MCF 10A (cell line): ENCODE measurements at regions not wholly inside any gene's neighbourhood (a gene's known extent, or its start where the extent isn't known, plus 50 kb on each side); places are given as distances from the start of the nearest gene placed in this dataset.

Source experiments
- BruUV-seq: library from RNA; stranded (reverse); fragments of 400-500 nt; replicated peaks from 2 replicates; lab custom pipeline; 2021; lab: Mats Ljungman, UMichigan
- CTCF ChIA-PET: fragments of 300-600 bp; sonication (Branson Sonifier 250); formaldehyde crosslinking; extraction: SDS; loops from one replicate; lab custom pipeline; 2021; ENCODE audit warnings: antibody characterized with exemption, inconsistent platforms; lab: Yijun Ruan, JAX
- POLR2A ChIA-PET: fragments of 300-600, 350-650 bp; sonication (Branson Sonifier 250); formaldehyde crosslinking; extraction: SDS; loops from one replicate; lab custom pipeline; 2020; ENCODE audit warnings: antibody characterized with exemption, inconsistent platforms; lab: Yijun Ruan, JAX
- DNase-seq: peaks from one replicate; pipeline ENCODE4 v3.0.0-alpha.2; 2018; ENCODE audit not compliant: unreplicated experiment
- H3K27ac Mint-ChIP-seq: one replicate; pipeline ENCODE4 v1.8.0; 2022; ENCODE audit warnings: mild to moderate bottlenecking, low read depth, mixed read lengths; ENCODE audit not compliant: unreplicated experiment
- H3K27me3 Mint-ChIP-seq: one replicate; pipeline ENCODE4 v1.8.0; 2022; ENCODE audit warnings: mixed read lengths; ENCODE audit not compliant: insufficient read depth, unreplicated experiment
- H3K36me3 Mint-ChIP-seq: one replicate; pipeline ENCODE4 v1.8.0; 2022; ENCODE audit warnings: mild to moderate bottlenecking, moderate library complexity, mixed read lengths; ENCODE audit not compliant: insufficient read depth, unreplicated experiment
- H3K4me1 Mint-ChIP-seq: one replicate; pipeline ENCODE4 v1.8.0; 2022; ENCODE audit warnings: mixed read lengths; ENCODE audit not compliant: insufficient read depth, unreplicated experiment
- H3K4me3 Mint-ChIP-seq: one replicate; pipeline ENCODE4 v1.8.0; 2022; ENCODE audit warnings: mild to moderate bottlenecking, moderate library complexity, mixed read lengths; ENCODE audit not compliant: unreplicated experiment
- H3K9me3 Mint-ChIP-seq: one replicate; pipeline ENCODE4 v1.8.0; 2022; ENCODE audit warnings: mixed read lengths; ENCODE audit not compliant: unreplicated experiment
- intact Hi-C: fragments of 100-400 bp; cut with micrococcal nuclease; formaldehyde crosslinking; loops from 2 replicates; pipeline ENCODE4 v1.14.1; 2022
- TF ChIP-seq, protein P1 (sequence below): fragments of 200-600 bp; IDR thresholded peaks from one replicate; pipeline ENCODE4 v1.8.0; 2022; ENCODE audit warnings: antibody characterized with exemption, mild to moderate bottlenecking; ENCODE audit not compliant: unreplicated experiment

DNA sequence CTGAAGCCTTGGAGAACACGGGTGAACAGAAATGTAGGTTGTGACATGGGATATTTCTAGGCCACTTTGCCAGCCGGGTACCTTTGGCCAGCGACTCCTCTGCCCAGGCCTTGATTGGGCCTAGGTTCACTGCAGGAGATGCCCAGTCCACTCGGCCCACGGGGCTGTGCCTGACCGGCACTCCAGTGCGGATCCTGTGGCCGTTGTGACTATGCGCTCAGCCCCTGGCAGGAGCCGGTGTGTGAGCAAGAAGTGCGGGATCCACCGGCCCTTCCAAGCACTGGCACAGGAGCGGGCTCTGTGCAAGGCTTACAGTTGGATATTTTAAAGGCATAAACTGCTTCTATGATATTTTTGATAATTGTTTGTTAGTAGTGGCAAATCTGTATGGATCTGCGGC, 1042.5 kb upstream of the PCDH9 start:
- Mint-ChIP-seq H3K4me3 (no peak overlapping the region), H3K27ac (no peak overlapping the region), H3K36me3 (no peaks in the 10 kb centered on the region), H3K27me3 (no peaks in the 10 kb centered on the region), H3K4me1 (no peaks in the 10 kb centered on the region), H3K9me3 (no peaks in the 10 kb centered on the region)
- intact Hi-C loops = no loop called here
- BruUV-seq = no TSS peak
- POLR2A ChIA-PET = no interaction called here
- CTCF ChIA-PET = no interaction called here
- DNase-seq = no peak
- TF ChIP-seq, protein P1, sequence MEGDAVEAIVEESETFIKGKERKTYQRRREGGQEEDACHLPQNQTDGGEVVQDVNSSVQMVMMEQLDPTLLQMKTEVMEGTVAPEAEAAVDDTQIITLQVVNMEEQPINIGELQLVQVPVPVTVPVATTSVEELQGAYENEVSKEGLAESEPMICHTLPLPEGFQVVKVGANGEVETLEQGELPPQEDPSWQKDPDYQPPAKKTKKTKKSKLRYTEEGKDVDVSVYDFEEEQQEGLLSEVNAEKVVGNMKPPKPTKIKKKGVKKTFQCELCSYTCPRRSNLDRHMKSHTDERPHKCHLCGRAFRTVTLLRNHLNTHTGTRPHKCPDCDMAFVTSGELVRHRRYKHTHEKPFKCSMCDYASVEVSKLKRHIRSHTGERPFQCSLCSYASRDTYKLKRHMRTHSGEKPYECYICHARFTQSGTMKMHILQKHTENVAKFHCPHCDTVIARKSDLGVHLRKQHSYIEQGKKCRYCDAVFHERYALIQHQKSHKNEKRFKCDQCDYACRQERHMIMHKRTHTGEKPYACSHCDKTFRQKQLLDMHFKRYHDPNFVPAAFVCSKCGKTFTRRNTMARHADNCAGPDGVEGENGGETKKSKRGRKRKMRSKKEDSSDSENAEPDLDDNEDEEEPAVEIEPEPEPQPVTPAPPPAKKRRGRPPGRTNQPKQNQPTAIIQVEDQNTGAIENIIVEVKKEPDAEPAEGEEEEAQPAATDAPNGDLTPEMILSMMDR = no peak

DNA sequence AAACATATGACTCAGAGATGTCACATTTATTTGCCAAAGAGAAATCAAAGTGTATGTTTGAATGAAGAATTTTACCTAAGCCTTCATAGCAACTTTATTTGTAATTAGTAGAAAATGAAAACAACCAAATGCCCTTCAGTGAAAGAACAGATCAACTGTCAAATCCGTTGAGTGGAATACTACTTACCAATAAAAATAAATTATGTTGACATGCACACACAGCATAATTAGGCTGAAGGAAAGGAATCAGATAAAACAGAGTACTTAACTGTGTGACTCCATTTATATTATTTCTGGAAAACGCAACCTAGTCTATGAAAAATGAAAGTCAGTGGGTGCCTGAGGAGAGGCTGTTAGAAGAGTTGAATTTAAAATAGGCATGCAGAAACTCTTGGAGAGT, 1034.6 kb upstream of the PCDH9 start:
- no peaks in the 10 kb centered on the region for H3K9me3 Mint-ChIP-seq
- intact Hi-C loops = no loop called here
- no peaks in the 10 kb centered on the region for H3K36me3 Mint-ChIP-seq
- no peak overlapping the region for H3K27ac Mint-ChIP-seq
- no peak overlapping the region for H3K4me3 Mint-ChIP-seq
- no peak for DNase-seq
- BruUV-seq = no TSS peak
- H3K27me3 Mint-ChIP-seq = no peaks in the 10 kb centered on the region
- TF ChIP-seq, protein P1 = no peak
- ChIA-PET POLR2A (no interaction called here), CTCF (interaction anchor here (0.6 kb wide), 1 partner anchor 146 kb away, joined by 3 read pairs; no protein-coding TSS in a partner anchor)
- no peaks in the 10 kb centered on the region for H3K4me1 Mint-ChIP-seq

DNA sequence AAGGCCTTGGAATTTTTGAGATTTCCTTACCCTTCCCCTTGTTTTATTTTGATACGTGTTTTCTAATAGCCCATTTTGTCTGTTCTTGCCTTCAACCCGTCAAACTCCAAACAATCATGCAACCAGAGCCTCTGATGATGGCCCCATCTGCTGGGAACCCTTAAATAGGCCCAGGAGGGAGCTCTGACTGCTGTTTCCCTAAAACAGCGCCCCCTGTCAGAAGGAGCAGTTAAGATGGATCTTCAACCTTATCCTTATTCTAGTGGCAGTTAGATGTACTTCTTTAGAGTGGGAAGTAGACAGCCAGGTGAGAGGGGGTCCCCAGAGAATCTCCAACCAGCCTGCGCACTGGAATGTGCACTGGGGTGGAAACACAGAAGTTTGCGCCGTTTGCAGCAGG, 1031.0 kb upstream of the PCDH9 start:
- Mint-ChIP-seq H3K4me1 (peaks cover 4% of the 10 kb centered on the region), H3K36me3 (no peaks in the 10 kb centered on the region), H3K27me3 (no peaks in the 10 kb centered on the region), H3K4me3 (no peak overlapping the region), H3K27ac (no peak overlapping the region), H3K9me3 (no peaks in the 10 kb centered on the region)
- intact Hi-C loops = no loop called here
- ChIA-PET POLR2A (no interaction called here), CTCF (no interaction called here)
- TF ChIP-seq, protein P1 = no peak
- no TSS peak for BruUV-seq
- no peak for DNase-seq

DNA sequence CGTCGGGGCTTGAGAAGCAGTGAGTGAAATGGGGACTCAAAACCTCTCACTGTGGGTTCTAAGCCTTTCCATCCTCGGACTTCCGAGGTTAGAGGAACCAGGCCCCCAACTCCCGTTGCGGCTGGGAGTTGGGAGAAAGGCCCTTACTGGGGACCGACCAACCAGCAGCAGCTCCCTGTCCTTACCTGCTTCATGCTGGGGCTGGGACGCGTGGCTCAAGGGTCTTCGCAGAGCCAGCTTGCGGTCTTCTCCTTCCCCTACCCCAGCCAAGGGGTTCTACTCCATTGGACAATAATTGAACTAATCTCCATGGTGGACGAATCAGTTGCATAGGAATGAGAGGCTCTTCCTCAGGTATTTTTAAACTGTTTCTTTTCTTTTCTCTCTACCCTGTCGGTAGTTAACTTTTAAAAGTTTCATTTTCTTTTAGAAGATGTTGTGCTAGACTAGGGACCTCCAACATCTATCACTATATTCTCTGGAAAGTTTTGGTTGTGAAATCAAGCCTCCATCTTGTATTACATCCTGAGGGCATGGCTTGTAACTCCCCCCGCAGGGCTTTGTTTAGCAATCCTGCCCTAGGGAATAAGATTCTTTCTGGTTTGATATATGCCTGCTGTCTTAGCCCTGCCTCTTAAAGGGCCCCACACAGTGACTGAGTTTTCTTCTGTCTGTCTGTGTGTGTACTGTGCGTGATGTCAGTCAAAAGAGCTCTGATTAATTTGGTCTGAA, 1027.1 kb upstream of the PCDH9 start:
- ChIA-PET CTCF (no interaction called here), POLR2A (no interaction called here)
- BruUV-seq = no TSS peak
- Mint-ChIP-seq H3K4me3 (no peak overlapping the region), H3K9me3 (no peaks in the 10 kb centered on the region), H3K27me3 (no peaks in the 10 kb centered on the region), H3K27ac (no peak overlapping the region), H3K4me1 (peaks cover 4% of the 10 kb centered on the region), H3K36me3 (no peaks in the 10 kb centered on the region)
- intact Hi-C loops = no loop called here
- TF ChIP-seq, protein P1 = no peak
- DNase-seq = peak; percentile 4
